B cell (primary cell): ENCODE measurements at regions not wholly inside any gene's neighbourhood (a gene's known extent, or its start where the extent isn't known, plus 50 kb on each side); places are given as distances from the start of the nearest gene placed in this dataset.

Source experiments
- ATAC-seq: fragments of 200-7000 bp; cut with Tn5 transposase; one replicate; pipeline ENCODE4 v1.10.0; 2021; ENCODE audit warnings: low read depth, mild to moderate bottlenecking, moderate number of reproducible peaks, moderate library complexity
- CTCF ChIA-PET: fragments of 350-600 bp; sonication (Branson Sonifier 250); formaldehyde crosslinking; loops from one replicate; lab custom pipeline; 2021; ENCODE audit warnings: antibody characterized with exemption, inconsistent platforms; lab: Charles Lee
- POLR2A ChIA-PET: fragments of 350-600 bp; sonication (Branson Sonifier 250); formaldehyde crosslinking; loops from one replicate; lab custom pipeline; 2021; ENCODE audit warnings: antibody characterized with exemption; lab: Charles Lee
- DNase-seq: peaks from one replicate; pipeline ENCODE4 v3.0.0; 2013
- H2AFZ ChIP-seq: 2 replicates; pipeline ENCODE4 v1.6.1; 2012; ENCODE audit warnings: mild to moderate bottlenecking, low read depth, low read length; ENCODE audit not compliant: insufficient read depth, poor library complexity, severe bottlenecking
- H3K27ac ChIP-seq, 2 donors: 1 replicate in 1 of 2; 2 replicates in 1 of 2; pipeline ENCODE4 v1.5.1; 2012 to 2013; ENCODE audit warnings: low read length in 2 of 2, mild to moderate bottlenecking in 2 of 2, moderate library complexity in 1 of 2
- H3K27me3 ChIP-seq, 4 experiments: fragments of 200-600 bp in 1 of 4; sonication (generic) in 1 of 4; replicated peaks in 1 of 4; 1 replicate in 2 of 4; 2 replicates in 2 of 4; pipeline versions ENCODE4 v1.6.1 to v1.7.0; 2013 to 2016; ENCODE audit warnings: low read length in 3 of 4, mild to moderate bottlenecking in 2 of 4, mixed read lengths in 1 of 4, moderate library complexity in 1 of 4; ENCODE audit not compliant: insufficient read depth in 4 of 4, control insufficient read depth in 3 of 4; ENCODE audit errors: control extremely low read depth in 1 of 4
- H3K36me3 ChIP-seq, 2 experiments: replicated peaks in 1 of 2; 1 replicate in 1 of 2; 2 replicates in 1 of 2; pipeline versions ENCODE4 v1.6.1 to v1.7.1; 2013; ENCODE audit warnings: low read length in 1 of 2; ENCODE audit not compliant: insufficient read depth in 2 of 2, control insufficient read depth in 1 of 2; ENCODE audit errors: control extremely low read depth in 1 of 2, extremely low read depth in 1 of 2
- H3K4me1 ChIP-seq, 2 donors: fragments of 200-600 bp in 1 of 2; sonication (generic) in 1 of 2; 1 replicate in 1 of 2; 2 replicates in 1 of 2; pipeline versions ENCODE4 v1.5.1 to v1.6.1; 2013 to 2017; ENCODE audit warnings: low read length in 2 of 2; ENCODE audit not compliant: control insufficient read depth in 2 of 2, insufficient read depth in 2 of 2
- H3K4me2 ChIP-seq: replicated peaks from 2 replicates; pipeline ENCODE3; 2012; ENCODE audit warnings: mild to moderate bottlenecking, low read depth, low read length; ENCODE audit not compliant: poor library complexity, severe bottlenecking
- H3K4me3 ChIP-seq, 5 experiments: fragments of 200-600 bp in 1 of 5; sonication (generic) in 1 of 5; 1 replicate in 3 of 5; 2 replicates in 2 of 5; pipeline versions ENCODE4 v1.5.1 to v1.7.0; 2011 to 2016; ENCODE audit warnings: low read length in 4 of 5, mild to moderate bottlenecking in 4 of 5, low read depth in 2 of 5, control low read depth in 1 of 5, moderate library complexity in 1 of 5; ENCODE audit not compliant: insufficient read depth in 1 of 5; ENCODE audit errors: control extremely low read depth in 1 of 5, extremely low read depth in 1 of 5
- H3K79me2 ChIP-seq: fragments of 200-600 bp; sonication (generic); one replicate; pipeline ENCODE4 v1.6.0; 2016; ENCODE audit warnings: low read length; ENCODE audit not compliant: control insufficient read depth, insufficient read depth
- H3K9ac ChIP-seq: fragments of 200-600 bp; sonication (generic); 2 replicates; pipeline ENCODE4 v1.6.1; 2017; ENCODE audit warnings: mild to moderate bottlenecking, low read length, moderate library complexity
- H3K9me3 ChIP-seq, 3 donors: one replicate each; pipeline versions ENCODE4 v1.6.1 to v1.7.1; 2013; ENCODE audit warnings: low read length in 2 of 3; ENCODE audit not compliant: control insufficient read depth in 2 of 3, insufficient read depth in 1 of 3; ENCODE audit errors: control extremely low read depth in 1 of 3
- H4K20me1 ChIP-seq: 2 replicates; pipeline ENCODE4 v1.6.0; 2012; ENCODE audit warnings: mild to moderate bottlenecking, low read length; ENCODE audit not compliant: insufficient read depth, control insufficient read depth, poor library complexity, severe bottlenecking
- H3K27ac Mint-ChIP-seq: one replicate; pipeline ENCODE4 v1.8.0; 2021; ENCODE audit warnings: mixed read lengths
- H3K27me3 Mint-ChIP-seq: one replicate; pipeline ENCODE4 v1.8.0; 2021; ENCODE audit warnings: mixed read lengths
- H3K4me1 Mint-ChIP-seq: one replicate; pipeline ENCODE4 v1.8.0; 2021; ENCODE audit warnings: mixed read lengths
- H3K4me3 Mint-ChIP-seq: one replicate; pipeline ENCODE4 v1.8.0; 2021; ENCODE audit warnings: mixed read lengths
- H3K9me3 Mint-ChIP-seq: one replicate; pipeline ENCODE4 v1.8.0; 2022; ENCODE audit warnings: mixed read lengths; ENCODE audit not compliant: insufficient read depth
- CTCF ChIP-seq: fragments of 200-600 bp; IDR thresholded peaks from one replicate; pipeline ENCODE4 v1.8.0; 2022; ENCODE audit warnings: antibody characterized with exemption, mild to moderate bottlenecking
- EZH2 ChIP-seq: IDR thresholded peaks from 2 replicates; pipeline ENCODE4 v1.6.1; 2012; ENCODE audit warnings: borderline replicate concordance, low read depth, mild to moderate bottlenecking, moderate library complexity, low read length; ENCODE audit not compliant: insufficient read depth, poor library complexity, severe bottlenecking
- WGBS: methylation state at CpG from one replicate; pipeline ENCODE4 v1.1.5; 2013; ENCODE audit warnings: missing lambda C conversion rate; ENCODE audit not compliant: insufficient coverage; 5-methylcytosine and 5-hydroxymethylcytosine counted together
- intact Hi-C: fragments of 100-400 bp; cut with micrococcal nuclease; formaldehyde crosslinking; loops from one replicate; pipeline ENCODE4 v1.10.0; 2022

GRCh38 chr6:87766211-87766610 lies 64.2 kb upstream of the AKIRIN2 start:
- no CpG with 5 or more reads among the region's 2 CpGs for WGBS
- no peak for DNase-seq
- no peak overlapping the region for H3K27ac ChIP-seq
- no peaks in the 10 kb centered on the region for H3K9me3 ChIP-seq
- no peaks in the 10 kb centered on the region for H3K27me3 ChIP-seq
- H3K4me3 ChIP-seq: no peak overlapping the region
- no peaks in the 10 kb centered on the region for H3K36me3 ChIP-seq
- Mint-ChIP-seq H3K4me1 (no peaks in the 10 kb centered on the region), H3K4me3 (no peak overlapping the region), H3K9me3 (no peaks in the 10 kb centered on the region), H3K27ac (no peak overlapping the region), H3K27me3 (no peaks in the 10 kb centered on the region)
- H2AFZ ChIP-seq: no peak overlapping the region
- no peaks in the 10 kb centered on the region for H4K20me1 ChIP-seq
- H3K4me2 ChIP-seq: no peak overlapping the region
- H3K9ac ChIP-seq: no peak overlapping the region
- ChIA-PET CTCF (interaction anchor here (0.9 kb wide), 1 partner anchor 9 kb away, joined by 3 read pairs; no protein-coding TSS in a partner anchor), POLR2A (interaction anchor here (1.0 kb wide), 1 partner anchor 9 kb away, joined by 4 read pairs; no protein-coding TSS in a partner anchor)
- intact Hi-C loops: no loop called here
- H3K79me2 ChIP-seq: no peaks in the 10 kb centered on the region
- no peaks in the 10 kb centered on the region for H3K4me1 ChIP-seq
- no peak for TF ChIP-seq CTCF
- no peak for TF ChIP-seq EZH2
- ATAC-seq: no peak

- no peak overlapping the region for H3K4me3 Mint-ChIP-seq
- H3K9me3 ChIP-seq: no peaks in the 10 kb centered on the region
- no peak overlapping the region for H3K27ac Mint-ChIP-seq
- ATAC-seq (no peak), DNase-seq (no peak)
- no peaks in the 10 kb centered on the region for H3K36me3 ChIP-seq
- H3K27ac ChIP-seq: no peak overlapping the region
- no peak overlapping the region for H2AFZ ChIP-seq
- peaks cover 5 to 6% of the 10 kb centered on the region in 2 donors for H3K4me1 ChIP-seq
- no peaks in the 10 kb centered on the region for H3K27me3 ChIP-seq
- H3K9me3 Mint-ChIP-seq: no peaks in the 10 kb centered on the region
- H3K9ac ChIP-seq: no peak overlapping the region
- POLR2A ChIA-PET: no interaction called here
- no peaks in the 10 kb centered on the region for H3K79me2 ChIP-seq
- no peak overlapping the region for H3K4me2 ChIP-seq
- H3K27me3 Mint-ChIP-seq: no peaks in the 10 kb centered on the region
- H4K20me1 ChIP-seq: no peaks in the 10 kb centered on the region
- 93% methylated on average over 4 of the region's 4 CpGs for WGBS
- no peak overlapping the region for H3K4me3 ChIP-seq
- intact Hi-C loops: no loop called here
- CTCF ChIA-PET: no interaction called here
- TF ChIP-seq CTCF (no peak), EZH2 (no peak)
- H3K4me1 Mint-ChIP-seq: peaks cover 7% of the 10 kb centered on the region
Measured at GRCh38 chr6:87763901-87764300, 61.9 kb upstream of the AKIRIN2 start.
